ENCODE measurements at regions not wholly inside any gene's neighbourhood (a gene's known extent, or its start where the extent isn't known, plus 50 kb on each side); places are given as distances from the start of the nearest gene placed in this dataset.
A peak's percentile ranks its signal among the peaks of the same experiment; 100 is the strongest.

DNA sequence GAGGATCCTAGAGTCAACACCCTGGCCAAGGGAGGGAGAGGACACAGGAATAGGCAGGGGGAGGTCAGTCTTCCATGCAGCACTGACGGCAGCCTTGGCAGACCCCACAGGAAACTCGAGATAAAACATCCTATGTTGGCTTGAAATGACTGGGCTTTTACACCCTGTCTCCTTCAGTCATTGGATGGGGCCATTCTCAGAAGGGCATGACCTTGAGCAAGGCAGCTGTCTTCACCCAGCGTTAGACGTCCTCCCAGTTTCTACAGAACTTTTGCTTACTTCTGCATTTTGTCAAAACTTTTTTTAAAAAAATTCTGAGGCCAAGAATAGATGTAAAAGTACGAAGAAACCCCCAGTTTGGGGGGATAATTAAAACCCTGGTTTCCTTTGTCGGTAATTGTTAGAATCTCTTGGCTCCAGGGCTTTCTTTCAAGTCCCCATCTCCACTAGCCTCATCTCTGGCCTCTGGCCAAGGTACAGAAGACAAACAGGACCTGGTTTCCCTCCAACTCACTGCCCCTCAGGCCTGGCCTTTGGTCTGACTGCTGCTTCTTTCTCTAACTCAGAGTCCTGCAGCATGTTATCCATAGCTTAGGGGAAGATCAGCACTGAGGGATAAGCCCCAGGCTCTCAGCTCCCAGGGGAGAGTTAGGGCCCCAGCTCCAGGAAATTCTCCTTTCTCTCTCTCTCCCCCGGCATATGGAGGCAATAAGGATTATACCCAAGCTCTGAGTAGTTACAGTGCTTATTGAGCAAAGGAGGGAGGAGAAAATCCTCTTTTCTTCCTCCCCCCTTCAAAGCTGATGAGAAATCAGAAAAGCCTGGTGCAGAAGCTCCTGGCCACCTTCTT lies 51.6 kb upstream of the KCND3 start:
- TF ChIP-seq, protein P1, sequence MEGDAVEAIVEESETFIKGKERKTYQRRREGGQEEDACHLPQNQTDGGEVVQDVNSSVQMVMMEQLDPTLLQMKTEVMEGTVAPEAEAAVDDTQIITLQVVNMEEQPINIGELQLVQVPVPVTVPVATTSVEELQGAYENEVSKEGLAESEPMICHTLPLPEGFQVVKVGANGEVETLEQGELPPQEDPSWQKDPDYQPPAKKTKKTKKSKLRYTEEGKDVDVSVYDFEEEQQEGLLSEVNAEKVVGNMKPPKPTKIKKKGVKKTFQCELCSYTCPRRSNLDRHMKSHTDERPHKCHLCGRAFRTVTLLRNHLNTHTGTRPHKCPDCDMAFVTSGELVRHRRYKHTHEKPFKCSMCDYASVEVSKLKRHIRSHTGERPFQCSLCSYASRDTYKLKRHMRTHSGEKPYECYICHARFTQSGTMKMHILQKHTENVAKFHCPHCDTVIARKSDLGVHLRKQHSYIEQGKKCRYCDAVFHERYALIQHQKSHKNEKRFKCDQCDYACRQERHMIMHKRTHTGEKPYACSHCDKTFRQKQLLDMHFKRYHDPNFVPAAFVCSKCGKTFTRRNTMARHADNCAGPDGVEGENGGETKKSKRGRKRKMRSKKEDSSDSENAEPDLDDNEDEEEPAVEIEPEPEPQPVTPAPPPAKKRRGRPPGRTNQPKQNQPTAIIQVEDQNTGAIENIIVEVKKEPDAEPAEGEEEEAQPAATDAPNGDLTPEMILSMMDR (IDR thresholded peaks at IDR 0.05; ENCODE audit: low read depth, low read length, missing control alignments): no peak
- peak; percentile 12 for DNase-seq (ENCODE audit: low read depth)
- no peak overlapping the region for H3K4me3 ChIP-seq (ENCODE audit: low read depth, low read length)

DNA sequence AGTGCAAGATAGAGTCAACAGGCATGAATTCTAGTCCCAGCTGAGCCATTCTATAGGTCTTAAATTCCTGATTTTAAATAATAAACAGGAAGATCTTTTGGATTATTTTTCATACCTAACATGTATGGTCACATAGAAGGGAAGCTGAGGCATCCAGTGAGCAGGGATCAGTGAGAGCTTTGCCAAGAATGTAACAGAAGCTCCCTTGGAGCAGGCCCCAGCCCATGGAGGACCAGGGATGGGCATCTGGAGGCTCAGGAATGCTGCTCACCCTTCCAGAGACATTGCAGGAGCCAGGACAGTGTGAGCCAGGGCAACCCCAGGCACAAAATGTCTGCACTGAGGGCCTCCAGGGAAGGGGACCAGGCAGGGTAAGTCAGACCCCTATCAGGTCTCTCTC lies 54.4 kb upstream of the KCND3 start:
- no peak for DNase-seq (ENCODE audit: low read depth)

DNA sequence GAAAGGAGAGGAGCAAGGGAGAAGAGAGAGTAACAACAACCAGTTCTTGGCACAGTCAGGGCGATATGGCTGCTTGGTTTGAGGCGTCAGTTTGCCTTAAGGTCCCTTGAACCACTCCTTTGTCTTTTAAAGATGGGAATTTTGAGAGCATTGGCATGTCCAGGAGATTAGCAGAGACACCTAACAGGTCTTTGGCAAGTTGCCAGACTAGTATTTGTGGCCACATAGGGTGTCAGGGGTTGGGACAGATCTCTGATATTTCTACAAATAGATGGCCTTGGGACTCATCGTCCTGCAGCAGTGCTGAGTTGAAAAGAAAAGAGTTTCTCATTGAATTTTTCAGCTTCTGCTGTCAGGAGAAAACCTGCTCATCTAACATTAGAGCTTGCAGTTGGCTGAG lies 55.3 kb upstream of the KCND3 start:
- DNase-seq (ENCODE audit: low read depth): no peak
- TF ChIP-seq, protein P1 (IDR thresholded peaks at IDR 0.05; ENCODE audit: low read depth, low read length, missing control alignments): no peak
- no peak overlapping the region for H3K4me3 ChIP-seq (ENCODE audit: low read depth, low read length)

More for the DNA sequence above, 54.4 kb upstream of the KCND3 start:
- TF ChIP-seq, protein P1 (IDR thresholded peaks at IDR 0.05; ENCODE audit: low read depth, low read length, missing control alignments): no peak
- no peak overlapping the region for H3K4me3 ChIP-seq (ENCODE audit: low read depth, low read length)

DNA sequence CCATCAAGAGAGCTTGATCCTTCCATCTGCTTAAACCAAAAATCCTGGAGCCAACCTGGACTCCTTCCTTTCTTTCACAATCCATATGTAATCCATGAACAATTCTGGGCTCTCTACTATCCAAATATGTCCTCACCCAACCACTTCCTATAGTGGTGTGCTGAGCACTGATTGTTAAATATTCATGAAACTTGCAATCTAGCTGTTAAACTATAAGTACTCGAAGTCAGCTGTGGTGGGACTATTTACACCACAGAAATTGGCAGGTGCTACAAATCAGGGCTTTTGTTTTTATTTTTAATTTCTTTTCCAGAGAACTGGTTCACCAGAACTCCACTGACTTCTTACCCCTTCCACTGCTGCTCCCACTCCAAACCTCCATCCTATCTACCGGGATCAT lies 57.2 kb upstream of the KCND3 start:
- DNase-seq (ENCODE audit: low read depth): no peak
- TF ChIP-seq, protein P1 (IDR thresholded peaks at IDR 0.05; ENCODE audit: low read depth, low read length, missing control alignments): no peak

DNA sequence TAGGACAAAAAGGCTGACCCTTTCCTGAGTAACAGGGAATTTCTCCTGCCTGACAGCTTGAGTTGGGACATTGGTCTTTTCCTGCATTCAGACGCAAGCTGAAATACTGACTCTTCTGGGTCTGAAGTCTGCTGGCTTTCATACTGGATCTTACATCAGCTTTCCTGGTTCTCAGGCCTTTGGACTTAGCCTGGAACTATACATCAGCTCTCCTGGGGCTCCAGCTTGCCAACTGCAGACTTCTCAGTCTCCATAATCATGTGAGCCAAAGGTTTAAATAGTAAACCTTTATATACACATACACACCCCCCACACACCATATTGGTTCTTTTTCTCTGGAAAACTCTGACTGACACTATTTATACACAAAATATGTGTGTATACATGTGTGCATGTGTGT lies 59.0 kb upstream of the KCND3 start:
- TF ChIP-seq, protein P1 (IDR thresholded peaks at IDR 0.05; ENCODE audit: low read depth, low read length, missing control alignments): no peak
- DNase-seq (ENCODE audit: low read depth): no peak
- no peak overlapping the region for H3K4me3 ChIP-seq (ENCODE audit: low read depth, low read length)

More for the DNA sequence above, 57.2 kb upstream of the KCND3 start:
- no peak overlapping the region for H3K4me3 ChIP-seq (ENCODE audit: low read depth, low read length)

DNA sequence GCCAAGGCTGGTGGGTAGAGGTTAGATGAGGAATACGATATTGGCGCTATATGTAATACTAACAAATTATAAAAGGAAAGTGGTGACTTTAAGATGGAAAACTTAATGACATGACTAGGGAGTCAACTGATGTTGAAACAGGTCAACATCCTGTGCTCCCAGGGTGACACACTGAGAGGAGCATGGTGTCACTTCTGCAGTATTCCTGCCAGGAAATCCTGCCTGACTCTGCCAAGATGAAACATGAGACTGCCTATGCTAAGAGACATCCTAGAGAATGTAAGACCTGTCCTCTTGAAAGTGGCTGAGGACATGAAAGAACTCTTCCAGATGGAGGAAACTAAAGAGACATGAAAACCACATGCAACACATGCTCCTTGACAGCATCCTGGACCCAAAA lies 65.0 kb upstream of the KCND3 start:
- no peak for DNase-seq (ENCODE audit: low read depth)
- no peak overlapping the region for H3K4me3 ChIP-seq (ENCODE audit: low read depth, low read length)
- TF ChIP-seq, protein P1 (IDR thresholded peaks at IDR 0.05; ENCODE audit: low read depth, low read length, missing control alignments): no peak

DNA sequence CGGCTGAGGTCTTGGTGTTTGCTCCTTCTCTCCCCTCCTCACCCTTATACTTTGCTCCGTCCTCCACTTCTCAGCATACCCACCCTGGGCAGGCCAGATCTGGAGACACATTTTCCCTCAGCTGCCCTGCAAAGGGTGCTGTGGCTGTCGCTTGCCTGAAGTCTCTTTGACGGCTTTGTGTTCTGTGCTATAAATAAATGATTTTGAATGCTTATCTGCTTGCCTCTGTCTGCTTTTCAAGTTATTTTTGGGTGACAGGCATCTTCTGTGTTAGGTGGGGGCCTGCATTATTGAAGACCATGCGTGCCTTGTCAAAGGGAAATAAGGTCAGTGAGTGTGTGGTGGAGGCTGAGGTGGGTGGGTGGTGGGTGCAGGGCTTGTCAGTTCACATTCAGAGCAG lies 66.9 kb upstream of the KCND3 start:
- no peak for DNase-seq (ENCODE audit: low read depth)
- TF ChIP-seq, protein P1 (IDR thresholded peaks at IDR 0.05; ENCODE audit: low read depth, low read length, missing control alignments): no peak
- no peak overlapping the region for H3K4me3 ChIP-seq (ENCODE audit: low read depth, low read length)
